Peyer's patch (tissue), 4 donors: ENCODE measurements at regions not wholly inside any gene's neighbourhood (a gene's known extent, or its start where the extent isn't known, plus 50 kb on each side); places are given as distances from the start of the nearest gene placed in this dataset.

ENCODE experiments used
- DNase-seq, 3 donors: peaks; one replicate each; pipeline ENCODE4 v3.0.0-alpha.2; 2017 to 2019
- H3K27ac ChIP-seq, 4 donors: fragments of 200-600 bp; sonication (generic); one replicate each; pipeline ENCODE4 v1.5.1; 2016 to 2019
- H3K27me3 ChIP-seq, 2 donors: fragments of 200-600 bp; sonication (generic); one replicate each; pipeline ENCODE4 v1.5.1; 2019
- H3K36me3 ChIP-seq, 3 donors: fragments of 200-600 bp; sonication (generic); one replicate each; pipeline ENCODE4 v1.5.1; 2016 to 2019
- H3K4me1 ChIP-seq, 4 donors: fragments of 200-600 bp; sonication (generic); one replicate each; pipeline ENCODE4 v1.5.1; 2016 to 2019
- H3K4me3 ChIP-seq, 4 donors: fragments of 200-600 bp; sonication (generic); 1 replicate in 3 of 4; 2 replicates in 1 of 4; pipeline ENCODE4 v1.5.1; 2016 to 2019; ENCODE audit warnings: mild to moderate bottlenecking in 1 of 4
- H3K9me3 ChIP-seq, 4 donors: fragments of 200-600 bp; sonication (generic); one replicate each; pipeline ENCODE4 v1.5.1; 2016 to 2019; ENCODE audit warnings: mild to moderate bottlenecking in 1 of 4
- POLR2A ChIP-seq, 2 donors: fragments of 450-650 bp; IDR thresholded peaks; one replicate each; pipeline ENCODE4 v1.5.1; 2017; ENCODE audit warnings: antibody characterized with exemption in 2 of 2, mild to moderate bottlenecking in 2 of 2, moderate library complexity in 2 of 2
- TF ChIP-seq, protein P1 (sequence below), 6 experiments: fragments of 450-650 bp in 4 of 6; fragments of 200-600 bp in 2 of 6; sonication (generic) in 1 of 6; IDR thresholded peaks; one replicate each; pipeline ENCODE4 v1.5.1; 2017 to 2019; ENCODE audit warnings: antibody characterized with exemption in 6 of 6, mild to moderate bottlenecking in 3 of 6, moderate library complexity in 1 of 6

DNA sequence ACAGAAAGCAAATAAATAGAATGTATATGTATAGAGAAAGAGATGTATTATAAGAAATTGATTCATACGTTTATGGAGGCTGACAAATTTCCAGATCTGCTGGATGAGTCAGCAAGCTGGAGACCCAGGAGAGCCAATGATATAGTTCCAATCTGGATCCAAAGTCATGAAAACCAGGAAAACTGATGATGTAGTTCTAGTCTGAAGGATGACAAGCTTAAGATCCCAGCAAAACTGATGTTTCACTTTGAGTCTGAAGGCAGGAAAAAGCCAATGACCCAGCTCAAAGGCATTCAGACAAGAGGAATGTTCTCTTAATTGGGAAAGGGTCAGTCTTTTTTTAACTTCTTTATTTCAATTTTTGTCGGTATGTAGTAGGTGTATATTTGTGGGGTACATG is 102.6 kb downstream of the LHFPL1 start:
- H3K9me3 ChIP-seq, result no peaks in the 10 kb centered on the region
- DNase-seq, result no peak
- H3K4me1 ChIP-seq, result no peaks in the 10 kb centered on the region
- H3K27ac ChIP-seq, result no peak overlapping the region
- no peak for TF ChIP-seq POLR2A (IDR thresholded peaks at IDR 0.05)
- TF ChIP-seq, protein P1, sequence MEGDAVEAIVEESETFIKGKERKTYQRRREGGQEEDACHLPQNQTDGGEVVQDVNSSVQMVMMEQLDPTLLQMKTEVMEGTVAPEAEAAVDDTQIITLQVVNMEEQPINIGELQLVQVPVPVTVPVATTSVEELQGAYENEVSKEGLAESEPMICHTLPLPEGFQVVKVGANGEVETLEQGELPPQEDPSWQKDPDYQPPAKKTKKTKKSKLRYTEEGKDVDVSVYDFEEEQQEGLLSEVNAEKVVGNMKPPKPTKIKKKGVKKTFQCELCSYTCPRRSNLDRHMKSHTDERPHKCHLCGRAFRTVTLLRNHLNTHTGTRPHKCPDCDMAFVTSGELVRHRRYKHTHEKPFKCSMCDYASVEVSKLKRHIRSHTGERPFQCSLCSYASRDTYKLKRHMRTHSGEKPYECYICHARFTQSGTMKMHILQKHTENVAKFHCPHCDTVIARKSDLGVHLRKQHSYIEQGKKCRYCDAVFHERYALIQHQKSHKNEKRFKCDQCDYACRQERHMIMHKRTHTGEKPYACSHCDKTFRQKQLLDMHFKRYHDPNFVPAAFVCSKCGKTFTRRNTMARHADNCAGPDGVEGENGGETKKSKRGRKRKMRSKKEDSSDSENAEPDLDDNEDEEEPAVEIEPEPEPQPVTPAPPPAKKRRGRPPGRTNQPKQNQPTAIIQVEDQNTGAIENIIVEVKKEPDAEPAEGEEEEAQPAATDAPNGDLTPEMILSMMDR (IDR thresholded peaks at IDR 0.05), result no peak
- H3K4me3 ChIP-seq, result no peak overlapping the region
- no peaks in the 10 kb centered on the region for H3K36me3 ChIP-seq
- H3K27me3 ChIP-seq, result no peaks in the 10 kb centered on the region

DNA sequence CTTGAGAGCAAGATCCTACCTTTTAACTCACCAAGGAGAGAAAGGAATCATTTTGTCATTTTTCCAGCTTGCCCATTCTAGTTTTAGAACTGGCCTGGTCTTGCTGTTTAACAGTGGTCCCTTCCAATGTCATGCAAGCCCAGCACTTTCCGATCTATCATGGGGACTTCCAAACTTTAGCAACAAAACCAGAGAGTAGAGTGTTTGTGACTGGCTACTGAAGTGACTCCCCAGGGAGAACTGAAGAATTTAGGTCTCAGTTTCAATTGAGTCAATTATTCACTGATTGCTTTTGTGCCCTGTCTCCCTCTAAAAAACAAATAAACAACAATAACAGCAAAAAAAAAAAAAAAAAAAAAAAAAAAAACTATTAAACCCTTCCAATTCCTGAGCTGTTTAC is 108.3 kb downstream of the LHFPL1 start:
- Histone ChIP-seq H3K27me3 (no peaks in the 10 kb centered on the region), H3K4me3 (no peak overlapping the region), H3K4me1 (no peaks in the 10 kb centered on the region), H3K9me3 (no peaks in the 10 kb centered on the region), H3K27ac (no peak overlapping the region), H3K36me3 (no peaks in the 10 kb centered on the region)
- no peak for DNase-seq
- no peak for TF ChIP-seq POLR2A (IDR thresholded peaks at IDR 0.05)
- TF ChIP-seq, protein P1 (IDR thresholded peaks at IDR 0.05), result no peak

DNA sequence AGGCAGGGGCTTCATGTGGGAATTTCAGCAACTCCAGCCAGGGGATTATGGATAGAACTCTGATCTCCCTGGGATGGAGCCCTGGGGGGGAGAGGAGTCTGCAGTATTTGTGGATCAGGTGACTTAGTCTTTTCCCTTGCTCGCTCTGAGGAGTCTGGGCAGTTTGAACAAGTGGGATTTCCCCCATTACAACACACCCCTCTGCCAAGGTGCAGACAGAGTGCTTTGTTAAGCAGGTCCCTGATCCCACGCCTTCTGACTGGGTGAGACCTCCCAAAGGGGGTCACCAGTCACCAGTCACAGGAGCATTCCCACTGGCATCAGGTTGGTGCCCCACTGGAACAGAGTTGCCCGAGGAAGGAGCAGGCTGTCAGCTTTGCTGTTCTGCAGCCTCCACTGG is 123.9 kb downstream of the LHFPL1 start:
- H3K4me1 ChIP-seq, result no peaks in the 10 kb centered on the region
- H3K27ac ChIP-seq, result no peak overlapping the region
- H3K9me3 ChIP-seq, result no peaks in the 10 kb centered on the region
- TF ChIP-seq, protein P1 (IDR thresholded peaks at IDR 0.05), result no peak
- TF ChIP-seq POLR2A (IDR thresholded peaks at IDR 0.05), result no peak
- no peaks in the 10 kb centered on the region for H3K36me3 ChIP-seq
- H3K4me3 ChIP-seq, result no peak overlapping the region
- no peaks in the 10 kb centered on the region for H3K27me3 ChIP-seq
- DNase-seq, result no peak

DNA sequence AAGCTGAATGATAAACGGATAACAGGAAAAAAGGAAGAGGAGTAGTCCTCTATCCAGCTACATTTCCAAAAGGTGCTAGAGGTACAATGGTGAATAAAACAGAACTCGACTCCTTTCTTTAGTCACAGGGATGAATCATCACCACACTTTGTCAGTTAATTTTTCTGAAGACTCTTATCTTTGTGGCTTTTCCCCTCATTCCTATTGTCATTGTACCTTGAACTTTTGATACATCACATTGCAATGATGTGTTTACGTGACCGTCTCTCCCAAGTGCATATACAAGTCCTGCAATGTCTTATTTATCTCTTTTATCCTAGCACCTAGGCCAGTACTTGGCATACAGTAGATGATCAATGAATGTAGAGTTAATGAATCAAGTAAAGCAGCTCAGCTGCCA is 134.7 kb downstream of the LHFPL1 start:
- H3K27me3 ChIP-seq, result no peaks in the 10 kb centered on the region
- H3K4me1 ChIP-seq, result no peaks in the 10 kb centered on the region
- DNase-seq, result no peak
- H3K27ac ChIP-seq, result no peak overlapping the region
- H3K4me3 ChIP-seq, result no peak overlapping the region
- no peaks in the 10 kb centered on the region for H3K9me3 ChIP-seq
- H3K36me3 ChIP-seq, result no peaks in the 10 kb centered on the region
- no peak for TF ChIP-seq POLR2A (IDR thresholded peaks at IDR 0.05)
- TF ChIP-seq, protein P1 (IDR thresholded peaks at IDR 0.05), result no peak

DNA sequence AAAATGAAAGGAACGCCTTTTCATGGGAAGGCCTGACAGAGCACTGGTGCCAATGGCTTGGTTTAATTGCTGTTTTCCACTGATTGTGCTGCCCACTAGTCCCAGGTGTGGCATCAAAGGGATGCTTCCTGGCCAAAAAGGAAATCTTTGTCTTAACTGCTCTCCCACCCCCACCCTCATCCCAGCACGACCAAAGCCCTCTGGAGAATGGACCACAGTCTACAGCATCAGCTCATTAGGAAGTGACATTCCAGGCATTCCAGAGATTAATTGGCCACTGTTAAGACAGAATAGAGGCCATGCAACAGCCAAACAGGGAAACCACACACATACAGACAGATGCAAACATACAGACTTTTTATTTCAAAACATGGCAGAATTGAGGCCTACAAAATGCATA is 143.2 kb downstream of the LHFPL1 start:
- Histone ChIP-seq H3K36me3 (no peaks in the 10 kb centered on the region), H3K4me3 (no peak overlapping the region), H3K27me3 (no peaks in the 10 kb centered on the region), H3K27ac (no peak overlapping the region), H3K9me3 (no peaks in the 10 kb centered on the region), H3K4me1 (no peaks in the 10 kb centered on the region)
- no peak for DNase-seq
- no peak for TF ChIP-seq POLR2A (IDR thresholded peaks at IDR 0.05)
- TF ChIP-seq, protein P1 (IDR thresholded peaks at IDR 0.05), result no peak

DNA sequence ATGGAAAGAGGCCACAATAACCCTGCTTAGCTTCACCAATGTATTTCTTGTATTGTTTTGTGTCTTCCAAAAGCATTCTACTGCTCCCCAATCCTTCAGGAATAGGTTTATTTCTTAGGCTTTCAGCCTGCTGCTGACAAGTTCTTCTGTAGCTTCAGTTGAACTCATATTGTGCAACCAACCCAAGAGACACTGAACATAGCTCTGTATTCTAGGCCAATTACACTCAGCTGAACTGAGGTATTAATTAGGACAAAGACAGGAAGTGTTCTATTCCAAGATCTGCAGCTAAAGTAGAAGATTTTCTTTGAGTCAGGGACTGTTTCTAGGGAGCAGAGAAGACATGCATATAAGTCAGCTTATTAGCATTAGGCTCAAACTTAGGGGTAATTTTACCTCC is 151.8 kb downstream of the LHFPL1 start:
- Histone ChIP-seq H3K4me1 (no peaks in the 10 kb centered on the region), H3K27ac (no peak overlapping the region), H3K4me3 (no peak overlapping the region), H3K9me3 (no peaks in the 10 kb centered on the region), H3K36me3 (no peaks in the 10 kb centered on the region), H3K27me3 (no peaks in the 10 kb centered on the region)
- no peak for DNase-seq
- TF ChIP-seq, protein P1 (IDR thresholded peaks at IDR 0.05), result no peak
- no peak for TF ChIP-seq POLR2A (IDR thresholded peaks at IDR 0.05)
